Pancreas (tissue), 10 donors: ENCODE measurements at regions not wholly inside any gene's neighbourhood (a gene's known extent, or its start where the extent isn't known, plus 50 kb on each side); places are given as distances from the start of the nearest gene placed in this dataset.

ENCODE experiments used
- ATAC-seq, 4 donors: fragments of 200-7000 bp; cut with Tn5 transposase; one replicate each; pipeline versions ENCODE4 v1.8.0 to v1.9.1; 2020; ENCODE audit warnings: mild to moderate bottlenecking in 4 of 4, moderate library complexity in 4 of 4
- DNase-seq, 6 donors: peaks; one replicate each; pipeline ENCODE4 v3.0.0-alpha.2; 2020
- FAIRE-seq: peaks from 2 replicates; lab custom pipeline; 2012; peaks lifted over from hg19 to GRCh38; lab: Jason Lieb, UNC
- H3K27ac ChIP-seq, 4 donors: fragments of 200-600 bp; sonication (generic); 1 replicate in 3 of 4; 2 replicates in 1 of 4; pipeline versions ENCODE4 v1.5.0 to v1.8.0; 2020
- H3K27me3 ChIP-seq, 4 donors: fragments of 200-600 bp; one replicate each; pipeline ENCODE4 v1.8.0; 2021
- H3K36me3 ChIP-seq, 3 donors: fragments of 200-600 bp; sonication (generic) in 1 of 3; one replicate each; pipeline versions ENCODE4 v1.5.0 to v1.8.0; 2020 to 2021
- H3K4me1 ChIP-seq, 3 donors: fragments of 200-600 bp; one replicate each; pipeline ENCODE4 v1.8.0; 2021
- H3K4me3 ChIP-seq, 4 donors: fragments of 200-600 bp; sonication (generic) in 2 of 4; one replicate each; pipeline versions ENCODE4 v1.5.0 to v1.8.0; 2020 to 2021
- H3K9me3 ChIP-seq, 4 donors: fragments of 200-600 bp; one replicate each; pipeline ENCODE4 v1.8.0; 2021
- CTCF ChIP-seq, 4 donors: fragments of 200-600 bp; sonication (generic) in 3 of 4; IDR thresholded peaks; one replicate each; pipeline versions ENCODE4 v1.5.0 to v1.8.0; 2021; ENCODE audit warnings: antibody characterized with exemption in 4 of 4
- WGBS, 2 donors: extraction: QIAGEN DNeasy Blood & Tissue Kit; methylation state at CpG; one replicate each; pipeline ENCODE4 v1.1.7; 2013; 5-methylcytosine and 5-hydroxymethylcytosine counted together
- intact Hi-C, 3 donors: fragments of 100-400 bp; cut with DNase I; formaldehyde crosslinking; loops; one replicate each; pipeline versions ENCODE4 v1.11.1 to v1.14.2; 2022
- donor health status: healthy with polysubstance abuse.
- donor health status: DM: no; HTN: no; CAD: no; lungs with moderate emphysema.
- donor health status: DM: no; HTN: no; CAD: no.
- donor health status: control.
- donor health status: control.
- donor health status: Bipolar disorder and iron deficiency.
- donor health status: DM: yes; HTN: yes; CAD: no.
- donor health status: DM: no; HTN: no; CAD: no.
- donor health status: DM: no; HTN: no; CAD: no.
- donor health status: DM: yes; HTN: yes; CAD: no.

- no peak for TF ChIP-seq CTCF (IDR thresholded peaks at IDR 0.05)
- WGBS, 2 donors, result 59 to 69% methylated on average over 4 of the region's 4 CpGs
- Histone ChIP-seq H3K4me3 (no peak overlapping the region), H3K4me1 (no peaks in the 10 kb centered on the region), H3K9me3 (no peaks in the 10 kb centered on the region), H3K27ac (no peak overlapping the region), H3K36me3 (no peaks in the 10 kb centered on the region), H3K27me3 (no peaks in the 10 kb centered on the region)
- no peak for ATAC-seq
- DNase-seq, result no peak
- FAIRE-seq, result no peak
- intact Hi-C loops, result no loop called here
Measured at GRCh38 chr6:62683063-62683462, 397.0 kb upstream of the KHDRBS2 start.

- no peak for TF ChIP-seq CTCF (IDR thresholded peaks at IDR 0.05)
- ATAC-seq, result no peak
- no peak overlapping the region for H3K4me3 ChIP-seq
- H3K36me3 ChIP-seq, result no peaks in the 10 kb centered on the region
- intact Hi-C loops, result no loop called here
- no peaks in the 10 kb centered on the region for H3K27me3 ChIP-seq
- no peak for DNase-seq
- no peaks in the 10 kb centered on the region for H3K9me3 ChIP-seq
- 17 to 21% methylated on average over 1 of the region's 1 CpG for WGBS, 2 donors
- no peak for FAIRE-seq
- no peaks in the 10 kb centered on the region for H3K4me1 ChIP-seq
- no peak overlapping the region for H3K27ac ChIP-seq
Measured at GRCh38 chr6:62681108-62681507, 395.1 kb upstream of the KHDRBS2 start.

GRCh38 chr6:62672989-62673388 is 387.0 kb upstream of the KHDRBS2 start:
- intact Hi-C loops, result no loop called here
- peak; percentile 20 for FAIRE-seq
- no peaks in the 10 kb centered on the region for H3K9me3 ChIP-seq

GRCh38 chr6:62670490-62671223 is 384.6 kb upstream of the KHDRBS2 start:
- DNase-seq (no peak), ATAC-seq (no peak), FAIRE-seq (no peak)
- no peaks in the 10 kb centered on the region for H3K9me3 ChIP-seq
- H3K27ac ChIP-seq, result no peak overlapping the region
- H3K4me3 ChIP-seq, result no peak overlapping the region
- TF ChIP-seq CTCF (IDR thresholded peaks at IDR 0.05), result no peak
- WGBS, 2 donors, result 44 to 59% methylated on average over 2 of the region's 2 CpGs
- no peaks in the 10 kb centered on the region for H3K4me1 ChIP-seq
- no peaks in the 10 kb centered on the region for H3K27me3 ChIP-seq
- intact Hi-C loops, result no loop called here
- no peaks in the 10 kb centered on the region for H3K36me3 ChIP-seq

More at GRCh38 chr6:62672989-62673388, 387.0 kb upstream of the KHDRBS2 start:
- DNase-seq, result no peak
- ATAC-seq, result no peak
- Histone ChIP-seq H3K4me1 (no peaks in the 10 kb centered on the region), H3K36me3 (no peaks in the 10 kb centered on the region), H3K4me3 (no peak overlapping the region), H3K27me3 (no peaks in the 10 kb centered on the region), H3K27ac (no peak overlapping the region)
- no peak for TF ChIP-seq CTCF (IDR thresholded peaks at IDR 0.05)

- no peaks in the 10 kb centered on the region for H3K4me1 ChIP-seq
- H3K9me3 ChIP-seq, result no peaks in the 10 kb centered on the region
- H3K36me3 ChIP-seq, result no peaks in the 10 kb centered on the region
- intact Hi-C loops, result no loop called here
- ATAC-seq (no peak), FAIRE-seq (no peak), DNase-seq (no peak)
- no peak for TF ChIP-seq CTCF (IDR thresholded peaks at IDR 0.05)
- no peaks in the 10 kb centered on the region for H3K27me3 ChIP-seq
- H3K27ac ChIP-seq, result no peak overlapping the region
- no peak overlapping the region for H3K4me3 ChIP-seq
Measured at GRCh38 chr6:62669831-62670230, 383.8 kb upstream of the KHDRBS2 start.
